ENCODE measurements at regions not wholly inside any gene's neighbourhood (a gene's known extent, or its start where the extent isn't known, plus 50 kb on each side); places are given as distances from the start of the nearest gene placed in this dataset.

- Mint-ChIP-seq H3K4me1 (no peaks in the 10 kb centered on the region), H3K27me3 (peaks cover 4 to 11% of the 10 kb centered on the region in 2 donors), H3K27ac (no peak overlapping the region), H3K36me3 (no peaks in the 10 kb centered on the region), H3K9me3 (peaks cover 3% of the 10 kb centered on the region in 3 donors), H3K4me3 (no peak overlapping the region)
- H3K4me1 ChIP-seq (ENCODE audit: control insufficient read depth in 1 of 2, extremely low read depth in 1 of 2, insufficient read depth in 2 of 2, low read length in 2 of 2): no peaks in the 10 kb centered on the region
- POLR2A ChIA-PET: no interaction called here
- no peaks in the 10 kb centered on the region for H3K36me3 ChIP-seq (ENCODE audit: control insufficient read depth in 2 of 2, extremely low read depth in 1 of 2, insufficient read depth in 1 of 2, low read length in 1 of 2)
- peaks cover 0 to 6% of the 10 kb centered on the region in 2 experiments for H3K27me3 ChIP-seq (replicated peaks in 1 of 2; ENCODE audit: control insufficient read depth in 2 of 2, extremely low read depth in 1 of 2, insufficient read depth in 2 of 2, low read length in 1 of 2)
- DNase-seq (no peak), ATAC-seq (replicated peaks in 1 of 4) (no peak)
- WGBS (ENCODE audit: insufficient coverage): 89% methylated on average over 11 of the region's 16 CpGs
- CTCF ChIA-PET: no interaction called here
- no peak overlapping the region for H3K27ac ChIP-seq (ENCODE audit: low read length)
- no peak overlapping the region for H3K4me3 ChIP-seq (ENCODE audit: control insufficient read depth in 1 of 2, extremely low read depth in 1 of 2, low read length in 1 of 2)
- no peaks in the 10 kb centered on the region for H3K9me3 ChIP-seq
These were observed 496.1 kb upstream of the MYT1L start for GRCh38 chr2:2827046-2827636.

GRCh38 chr2:2826621-2827020, 495.5 kb upstream of the MYT1L start:
- Mint-ChIP-seq H3K27me3 (peaks cover 4 to 11% of the 10 kb centered on the region in 2 donors), H3K36me3 (no peaks in the 10 kb centered on the region), H3K4me3 (no peak overlapping the region), H3K27ac (no peak overlapping the region), H3K4me1 (no peaks in the 10 kb centered on the region), H3K9me3 (peaks cover 3% of the 10 kb centered on the region in 3 donors)
- H3K27me3 ChIP-seq (replicated peaks in 1 of 2; ENCODE audit: control insufficient read depth in 2 of 2, extremely low read depth in 1 of 2, insufficient read depth in 2 of 2, low read length in 1 of 2): peaks cover 0 to 6% of the 10 kb centered on the region in 2 experiments
- H3K9me3 ChIP-seq: no peaks in the 10 kb centered on the region
- no peaks in the 10 kb centered on the region for H3K36me3 ChIP-seq (ENCODE audit: control insufficient read depth in 2 of 2, extremely low read depth in 1 of 2, insufficient read depth in 1 of 2, low read length in 1 of 2)
- DNase-seq: peak in 1 of 35 experiments; percentile 1
- CTCF ChIA-PET: no interaction called here
- H3K4me3 ChIP-seq (ENCODE audit: control insufficient read depth in 1 of 2, extremely low read depth in 1 of 2, low read length in 1 of 2): no peak overlapping the region
- POLR2A ChIA-PET: no interaction called here
- no peak for ATAC-seq (replicated peaks in 1 of 4)
- WGBS (ENCODE audit: insufficient coverage): 83% methylated on average over 5 of the region's 8 CpGs
- H3K27ac ChIP-seq (ENCODE audit: low read length): no peak overlapping the region
- no peaks in the 10 kb centered on the region for H3K4me1 ChIP-seq (ENCODE audit: control insufficient read depth in 1 of 2, extremely low read depth in 1 of 2, insufficient read depth in 2 of 2, low read length in 2 of 2)

GRCh38 chr2:2826209-2826551, 495.1 kb upstream of the MYT1L start:
- H3K4me1 Mint-ChIP-seq: no peaks in the 10 kb centered on the region
- no peak overlapping the region for H3K27ac ChIP-seq (ENCODE audit: low read length)
- H3K36me3 Mint-ChIP-seq: no peaks in the 10 kb centered on the region
- CTCF ChIA-PET: no interaction called here
- H3K9me3 Mint-ChIP-seq: peaks cover 3 to 7% (median 5%) of the 10 kb centered on the region in 3 donors
- H3K27me3 Mint-ChIP-seq: peaks cover under 1 to 11% of the 10 kb centered on the region in 2 donors
- no peaks in the 10 kb centered on the region for H3K36me3 ChIP-seq (ENCODE audit: control insufficient read depth in 2 of 2, extremely low read depth in 1 of 2, insufficient read depth in 1 of 2, low read length in 1 of 2)
- DNase-seq (peak in 1 of 35 experiments; percentile 1), ATAC-seq (replicated peaks in 1 of 4) (no peak)
- POLR2A ChIA-PET: no interaction called here
- H3K27ac Mint-ChIP-seq: no peak overlapping the region
- H3K9me3 ChIP-seq: no peaks in the 10 kb centered on the region
- H3K4me3 ChIP-seq (ENCODE audit: control insufficient read depth in 1 of 2, extremely low read depth in 1 of 2, low read length in 1 of 2): no peak overlapping the region
- H3K4me1 ChIP-seq (ENCODE audit: control insufficient read depth in 1 of 2, extremely low read depth in 1 of 2, insufficient read depth in 2 of 2, low read length in 2 of 2): no peaks in the 10 kb centered on the region
- H3K27me3 ChIP-seq (replicated peaks in 1 of 2; ENCODE audit: control insufficient read depth in 2 of 2, extremely low read depth in 1 of 2, insufficient read depth in 2 of 2, low read length in 1 of 2): peaks cover 0 to 6% of the 10 kb centered on the region in 2 experiments
- 78% methylated on average over 4 of the region's 14 CpGs for WGBS (ENCODE audit: insufficient coverage)
- H3K4me3 Mint-ChIP-seq: no peak overlapping the region

- no peak overlapping the region for H3K4me3 Mint-ChIP-seq
- DNase-seq: no peak
These were observed 494.6 kb upstream of the MYT1L start for GRCh38 chr2:2825516-2826208.

GRCh38 chr2:2825062-2825461, 494.0 kb upstream of the MYT1L start:
- WGBS (ENCODE audit: insufficient coverage): 83% methylated on average over 6 of the region's 9 CpGs
- H3K4me1 Mint-ChIP-seq: no peaks in the 10 kb centered on the region
- H3K9me3 Mint-ChIP-seq: peaks cover 3 to 8% (median 5%) of the 10 kb centered on the region in 3 donors
- ChIA-PET CTCF (no interaction called here), POLR2A (no interaction called here)
- ATAC-seq (replicated peaks in 1 of 4) (no peak), DNase-seq (no peak)
- peaks cover 0 to 11% of the 10 kb centered on the region in 2 donors for H3K27me3 Mint-ChIP-seq
- H3K27ac ChIP-seq (ENCODE audit: low read length): no peak overlapping the region
- no peaks in the 10 kb centered on the region for H3K36me3 Mint-ChIP-seq
- H3K9me3 ChIP-seq: no peaks in the 10 kb centered on the region
- peaks cover 0 to 6% of the 10 kb centered on the region in 2 experiments for H3K27me3 ChIP-seq (replicated peaks in 1 of 2; ENCODE audit: control insufficient read depth in 2 of 2, extremely low read depth in 1 of 2, insufficient read depth in 2 of 2, low read length in 1 of 2)
- H3K36me3 ChIP-seq (ENCODE audit: control insufficient read depth in 2 of 2, extremely low read depth in 1 of 2, insufficient read depth in 1 of 2, low read length in 1 of 2): no peaks in the 10 kb centered on the region
- no peak overlapping the region for H3K4me3 Mint-ChIP-seq
- no peak overlapping the region for H3K4me3 ChIP-seq (ENCODE audit: control insufficient read depth in 1 of 2, extremely low read depth in 1 of 2, low read length in 1 of 2)
- no peak overlapping the region for H3K27ac Mint-ChIP-seq
- no peaks in the 10 kb centered on the region for H3K4me1 ChIP-seq (ENCODE audit: control insufficient read depth in 1 of 2, extremely low read depth in 1 of 2, insufficient read depth in 2 of 2, low read length in 2 of 2)

More at GRCh38 chr2:2825516-2826208, 494.6 kb upstream of the MYT1L start:
- Histone ChIP-seq H3K4me3 (ENCODE audit: control insufficient read depth in 1 of 2, extremely low read depth in 1 of 2, low read length in 1 of 2) (no peak overlapping the region), H3K9me3 (no peaks in the 10 kb centered on the region), H3K4me1 (ENCODE audit: control insufficient read depth in 1 of 2, extremely low read depth in 1 of 2, insufficient read depth in 2 of 2, low read length in 2 of 2) (no peaks in the 10 kb centered on the region), H3K27ac (ENCODE audit: low read length) (no peak overlapping the region), H3K27me3 (replicated peaks in 1 of 2; ENCODE audit: control insufficient read depth in 2 of 2, extremely low read depth in 1 of 2, insufficient read depth in 2 of 2, low read length in 1 of 2) (peaks cover 0 to 6% of the 10 kb centered on the region in 2 experiments), H3K36me3 (ENCODE audit: control insufficient read depth in 2 of 2, extremely low read depth in 1 of 2, insufficient read depth in 1 of 2, low read length in 1 of 2) (no peaks in the 10 kb centered on the region)
- H3K27me3 Mint-ChIP-seq: peaks cover 0 to 11% of the 10 kb centered on the region in 2 donors
- ChIA-PET POLR2A (no interaction called here), CTCF (no interaction called here)
- peaks cover 3 to 8% (median 5%) of the 10 kb centered on the region in 3 donors for H3K9me3 Mint-ChIP-seq
- H3K36me3 Mint-ChIP-seq: no peaks in the 10 kb centered on the region
- no peak overlapping the region for H3K27ac Mint-ChIP-seq
- no peak for ATAC-seq (replicated peaks in 1 of 4)
- no peaks in the 10 kb centered on the region for H3K4me1 Mint-ChIP-seq
- whole genome bisulfite sequencing (ENCODE audit: insufficient coverage): 92% methylated on average over 7 of the region's 21 CpGs

- ChIA-PET POLR2A (no interaction called here), CTCF (no interaction called here)
- Histone ChIP-seq H3K27me3 (replicated peaks in 1 of 2; ENCODE audit: control insufficient read depth in 2 of 2, extremely low read depth in 1 of 2, insufficient read depth in 2 of 2, low read length in 1 of 2) (peaks cover 0 to 6% of the 10 kb centered on the region in 2 experiments), H3K4me1 (ENCODE audit: control insufficient read depth in 1 of 2, extremely low read depth in 1 of 2, insufficient read depth in 2 of 2, low read length in 2 of 2) (no peaks in the 10 kb centered on the region), H3K9me3 (no peaks in the 10 kb centered on the region), H3K4me3 (ENCODE audit: control insufficient read depth in 1 of 2, extremely low read depth in 1 of 2, low read length in 1 of 2) (no peak overlapping the region), H3K27ac (ENCODE audit: low read length) (no peak overlapping the region), H3K36me3 (ENCODE audit: control insufficient read depth in 2 of 2, extremely low read depth in 1 of 2, insufficient read depth in 1 of 2, low read length in 1 of 2) (no peaks in the 10 kb centered on the region)
- DNase-seq (no peak), ATAC-seq (replicated peaks in 1 of 4) (no peak)
- H3K36me3 Mint-ChIP-seq: no peaks in the 10 kb centered on the region
- no peaks in the 10 kb centered on the region for H3K4me1 Mint-ChIP-seq
- H3K27ac Mint-ChIP-seq: no peak overlapping the region
- H3K9me3 Mint-ChIP-seq: peaks cover 3 to 8% (median 5%) of the 10 kb centered on the region in 3 donors
- no peak overlapping the region for H3K4me3 Mint-ChIP-seq
- WGBS (ENCODE audit: insufficient coverage): 88% methylated on average over 4 of the region's 5 CpGs
- peaks cover 0 to 11% of the 10 kb centered on the region in 2 donors for H3K27me3 Mint-ChIP-seq
These were observed 493.5 kb upstream of the MYT1L start for GRCh38 chr2:2824588-2824987.

Measured in T-cell (primary cell).